Glutamatergic neuron (in vitro differentiated cells): ENCODE measurements at regions not wholly inside any gene's neighbourhood (a gene's known extent, or its start where the extent isn't known, plus 50 kb on each side); places are given as distances from the start of the nearest gene placed in this dataset.
"Not testable (repeated sequence)": the region's sequence is repeated elsewhere in the genome, so short reads cannot be mapped to it uniquely, and the experiment has no call there.

ENCODE experiments used
- DNase-seq: peaks from one replicate; pipeline ENCODE4 v3.0.0; 2022
- H3K27ac Mint-ChIP-seq: one replicate; pipeline ENCODE4 v1.8.0; 2020; ENCODE audit warnings: mild to moderate bottlenecking, mixed read lengths, inconsistent platforms; ENCODE audit not compliant: unreplicated experiment
- H3K27me3 Mint-ChIP-seq: one replicate; pipeline ENCODE4 v1.8.0; 2020; ENCODE audit warnings: mild to moderate bottlenecking, moderate library complexity, mixed read lengths, inconsistent platforms; ENCODE audit not compliant: unreplicated experiment
- H3K36me3 Mint-ChIP-seq: one replicate; pipeline ENCODE4 v1.8.0; 2020; ENCODE audit warnings: mild to moderate bottlenecking, mixed read lengths, inconsistent platforms; ENCODE audit not compliant: unreplicated experiment
- H3K4me1 Mint-ChIP-seq: one replicate; pipeline ENCODE4 v1.8.0; 2020; ENCODE audit warnings: mild to moderate bottlenecking, low read depth, mixed read lengths, inconsistent platforms; ENCODE audit not compliant: unreplicated experiment
- H3K4me3 Mint-ChIP-seq: one replicate; pipeline ENCODE4 v1.8.0; 2020; ENCODE audit warnings: mild to moderate bottlenecking, mixed read lengths, inconsistent platforms; ENCODE audit not compliant: unreplicated experiment
- H3K9me3 Mint-ChIP-seq: one replicate; pipeline ENCODE4 v1.8.0; 2020; ENCODE audit warnings: mild to moderate bottlenecking, moderate library complexity, mixed read lengths, inconsistent platforms; ENCODE audit not compliant: unreplicated experiment
- TF ChIP-seq, protein P1 (sequence below): fragments of 200-600 bp; sonication (generic); IDR thresholded peaks from one replicate; pipeline ENCODE4 v1.5.0; 2021; ENCODE audit not compliant: partially characterized antibody, unreplicated experiment

DNA sequence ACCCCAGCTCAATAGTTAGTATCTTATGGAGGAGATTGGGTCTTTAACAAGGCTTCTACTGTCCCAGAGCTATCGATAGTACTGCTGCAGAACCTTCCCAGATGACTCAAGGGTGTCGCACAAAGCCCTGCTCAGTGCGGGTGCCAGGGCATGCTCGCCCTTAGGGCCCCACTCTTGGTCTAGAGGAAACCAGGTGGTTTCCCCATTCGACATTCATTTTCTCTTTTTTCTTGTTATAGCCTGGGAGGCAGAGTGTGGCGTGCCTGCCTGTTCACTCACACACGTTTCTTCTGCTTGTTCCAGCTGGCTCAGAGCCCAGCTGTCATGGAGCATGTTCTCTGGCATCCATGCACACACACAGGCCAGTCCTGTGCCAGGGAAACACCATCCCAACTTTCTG lies 144.5 kb downstream of the SMIM20 start:
- DNase-seq, result no peak
- H3K4me3 Mint-ChIP-seq, result no peak overlapping the region
- TF ChIP-seq, protein P1, sequence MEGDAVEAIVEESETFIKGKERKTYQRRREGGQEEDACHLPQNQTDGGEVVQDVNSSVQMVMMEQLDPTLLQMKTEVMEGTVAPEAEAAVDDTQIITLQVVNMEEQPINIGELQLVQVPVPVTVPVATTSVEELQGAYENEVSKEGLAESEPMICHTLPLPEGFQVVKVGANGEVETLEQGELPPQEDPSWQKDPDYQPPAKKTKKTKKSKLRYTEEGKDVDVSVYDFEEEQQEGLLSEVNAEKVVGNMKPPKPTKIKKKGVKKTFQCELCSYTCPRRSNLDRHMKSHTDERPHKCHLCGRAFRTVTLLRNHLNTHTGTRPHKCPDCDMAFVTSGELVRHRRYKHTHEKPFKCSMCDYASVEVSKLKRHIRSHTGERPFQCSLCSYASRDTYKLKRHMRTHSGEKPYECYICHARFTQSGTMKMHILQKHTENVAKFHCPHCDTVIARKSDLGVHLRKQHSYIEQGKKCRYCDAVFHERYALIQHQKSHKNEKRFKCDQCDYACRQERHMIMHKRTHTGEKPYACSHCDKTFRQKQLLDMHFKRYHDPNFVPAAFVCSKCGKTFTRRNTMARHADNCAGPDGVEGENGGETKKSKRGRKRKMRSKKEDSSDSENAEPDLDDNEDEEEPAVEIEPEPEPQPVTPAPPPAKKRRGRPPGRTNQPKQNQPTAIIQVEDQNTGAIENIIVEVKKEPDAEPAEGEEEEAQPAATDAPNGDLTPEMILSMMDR, result no peak
- H3K27me3 Mint-ChIP-seq, result peaks cover 2% of the 10 kb centered on the region
- no peak overlapping the region for H3K27ac Mint-ChIP-seq
- H3K9me3 Mint-ChIP-seq, result no peaks in the 10 kb centered on the region
- no peaks in the 10 kb centered on the region for H3K4me1 Mint-ChIP-seq
- no peaks in the 10 kb centered on the region for H3K36me3 Mint-ChIP-seq

GRCh38 chr4:26059391-26060154 lies 145.6 kb downstream of the SMIM20 start:
- TF ChIP-seq, protein P1, result no peak
- peaks cover 2% of the 10 kb centered on the region for H3K27me3 Mint-ChIP-seq
- peaks cover 1% of the 10 kb centered on the region for H3K9me3 Mint-ChIP-seq
- H3K4me3 Mint-ChIP-seq, result no peak overlapping the region
- no peaks in the 10 kb centered on the region for H3K4me1 Mint-ChIP-seq
- no peak overlapping the region for H3K27ac Mint-ChIP-seq
- no peaks in the 10 kb centered on the region for H3K36me3 Mint-ChIP-seq
- no peak for DNase-seq

- TF ChIP-seq, protein P1, result no peak
- no peak overlapping the region for H3K4me3 Mint-ChIP-seq
- peaks cover 1% of the 10 kb centered on the region for H3K9me3 Mint-ChIP-seq
- no peaks in the 10 kb centered on the region for H3K36me3 Mint-ChIP-seq
- H3K27me3 Mint-ChIP-seq, result peaks cover 2% of the 10 kb centered on the region
- no peak overlapping the region for H3K27ac Mint-ChIP-seq
- no peaks in the 10 kb centered on the region for H3K4me1 Mint-ChIP-seq
- no peak for DNase-seq
Observed at GRCh38 chr4:26060286-26060685, 146.3 kb downstream of the SMIM20 start.

- DNase-seq, result no peak
- Mint-ChIP-seq H3K27me3 (peaks cover 4% of the 10 kb centered on the region), H3K36me3 (no peaks in the 10 kb centered on the region), H3K4me1 (no peaks in the 10 kb centered on the region), H3K4me3 (no peak overlapping the region), H3K27ac (no peak overlapping the region), H3K9me3 (peaks cover 1% of the 10 kb centered on the region)
- TF ChIP-seq, protein P1, result peak; percentile 50
Observed at GRCh38 chr4:26061248-26061986, 147.4 kb downstream of the SMIM20 start.

GRCh38 chr4:26062215-26062614 lies 148.2 kb downstream of the SMIM20 start:
- H3K9me3 Mint-ChIP-seq, result peaks cover 1% of the 10 kb centered on the region
- TF ChIP-seq, protein P1, result no peak
- no peak overlapping the region for H3K4me3 Mint-ChIP-seq
- H3K27me3 Mint-ChIP-seq, result peaks cover 2% of the 10 kb centered on the region
- no peaks in the 10 kb centered on the region for H3K36me3 Mint-ChIP-seq
- no peaks in the 10 kb centered on the region for H3K4me1 Mint-ChIP-seq
- H3K27ac Mint-ChIP-seq, result no peak overlapping the region
- DNase-seq, result no peak

DNA sequence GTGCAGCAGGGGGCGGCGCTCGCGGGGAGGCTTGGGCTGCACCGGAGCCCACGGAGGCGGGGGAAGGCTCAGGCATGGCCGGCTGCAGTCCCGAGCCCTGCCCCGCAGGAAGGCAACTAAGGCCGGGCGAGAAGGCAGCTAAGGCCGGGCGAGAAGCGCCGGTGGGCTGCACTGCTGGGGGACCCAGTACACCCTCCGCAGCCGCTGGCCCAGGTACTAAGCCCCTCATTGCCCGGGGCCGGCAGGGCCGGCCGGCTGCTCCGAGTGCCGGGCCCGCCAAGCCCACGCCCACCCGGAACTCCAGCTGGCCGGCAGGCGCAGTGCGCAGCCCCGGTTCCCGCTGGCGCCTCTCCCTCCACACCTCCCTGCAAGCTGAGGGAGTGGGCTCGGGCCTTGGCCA lies 150.0 kb downstream of the SMIM20 start:
- H3K4me3 Mint-ChIP-seq, result not testable (repeated sequence)

More for the DNA sequence above, 150.0 kb downstream of the SMIM20 start:
- not testable (repeated sequence) for DNase-seq, H3K4me1 Mint-ChIP-seq, H3K27ac Mint-ChIP-seq, H3K9me3 Mint-ChIP-seq, H3K36me3 Mint-ChIP-seq, H3K27me3 Mint-ChIP-seq
